WTC11 (cell line): ENCODE measurements at regions not wholly inside any gene's neighbourhood (a gene's known extent, or its start where the extent isn't known, plus 50 kb on each side); places are given as distances from the start of the nearest gene placed in this dataset.

Experiments
- ATAC-seq: fragments of 200-7000 bp; cut with Tn5 transposase; 2 replicates; pipeline ENCODE4 v1.10.0; 2021; ENCODE audit warnings: mild to moderate bottlenecking, moderate library complexity
- CTCF ChIA-PET: fragments of 300-600 bp; sonication (Branson Sonifier 250); formaldehyde crosslinking; loops from one replicate; lab custom pipeline; 2021; ENCODE audit warnings: antibody characterized with exemption; lab: Charles Lee
- POLR2A ChIA-PET: fragments of 350-600 bp; sonication (Branson Sonifier 250); formaldehyde crosslinking; loops from one replicate; lab custom pipeline; 2021; ENCODE audit warnings: antibody characterized with exemption; lab: Charles Lee
- DNase-seq: peaks from one replicate; pipeline ENCODE4 v3.0.0; 2021; ENCODE audit warnings: low spot score
- H3K27ac Mint-ChIP-seq: 2 replicates; pipeline ENCODE4 v1.8.0; 2021; ENCODE audit warnings: mixed read lengths
- H3K27me3 Mint-ChIP-seq: 2 replicates; pipeline ENCODE4 v1.8.0; 2021; ENCODE audit warnings: low read depth, mild to moderate bottlenecking, moderate library complexity, mixed read lengths
- H3K36me3 Mint-ChIP-seq: 2 replicates; pipeline ENCODE4 v1.8.0; 2021; ENCODE audit warnings: mixed read lengths
- H3K4me1 Mint-ChIP-seq: 2 replicates; pipeline ENCODE4 v1.8.0; 2022; ENCODE audit warnings: mixed read lengths
- H3K4me3 Mint-ChIP-seq: 2 replicates; pipeline ENCODE4 v1.8.0; 2021; ENCODE audit warnings: mild to moderate bottlenecking, moderate library complexity, mixed read lengths
- H3K9me3 Mint-ChIP-seq: 2 replicates; pipeline ENCODE4 v1.8.0; 2021; ENCODE audit warnings: mixed read lengths
- CBFB ChIP-seq: sonication (generic); formaldehyde crosslinking; IDR thresholded peaks from 2 replicates; pipeline ENCODE4 v1.8.1; 2022; ENCODE audit warnings: mild to moderate bottlenecking, low read depth, missing genetic modification reagents
- FOXJ3 ChIP-seq: sonication (generic); formaldehyde crosslinking; IDR thresholded peaks from 2 replicates; pipeline ENCODE4 v1.9.0; 2021; ENCODE audit warnings: missing genetic modification reagents, mild to moderate bottlenecking, borderline replicate concordance
- GRHL2 ChIP-seq: fragments of 250-450 bp; sonication (Bioruptor Pico); IDR thresholded peaks from 2 replicates; pipeline ENCODE4 v1.8.0; 2022; ENCODE audit warnings: mild to moderate bottlenecking, moderate library complexity; ENCODE audit not compliant: insufficient replicate concordance, severe bottlenecking
- NFE2L1 ChIP-seq: sonication (generic); formaldehyde crosslinking; IDR thresholded peaks from 2 replicates; pipeline ENCODE4 v1.8.1; 2023; ENCODE audit warnings: missing genetic modification reagents
- NR2C2 ChIP-seq: sonication (generic); formaldehyde crosslinking; IDR thresholded peaks from 2 replicates; pipeline ENCODE4 v1.8.0; 2022; ENCODE audit warnings: mild to moderate bottlenecking, missing genetic modification reagents
- RELA ChIP-seq: sonication (generic); formaldehyde crosslinking; IDR thresholded peaks from 2 replicates; pipeline ENCODE4 v1.8.1; 2022; ENCODE audit warnings: missing genetic modification reagents, mild to moderate bottlenecking, borderline replicate concordance
- SP1 ChIP-seq: sonication (generic); formaldehyde crosslinking; conservative IDR thresholded peaks from 2 replicates; pipeline ENCODE4 v1.8.1; 2022; ENCODE audit warnings: missing genetic modification reagents
- TP53 ChIP-seq: sonication (generic); formaldehyde crosslinking; IDR thresholded peaks from 2 replicates; pipeline ENCODE4 v1.8.1; 2023; ENCODE audit warnings: mild to moderate bottlenecking, missing genetic modification reagents
- ZBTB21 ChIP-seq: sonication (generic); formaldehyde crosslinking; IDR thresholded peaks from 2 replicates; pipeline ENCODE4 v1.8.1; 2023; ENCODE audit warnings: mild to moderate bottlenecking, missing genetic modification reagents, borderline replicate concordance
- ZNF138 ChIP-seq: sonication (generic); formaldehyde crosslinking; conservative IDR thresholded peaks from 2 replicates; pipeline ENCODE4 v1.8.1; 2022; ENCODE audit warnings: mild to moderate bottlenecking, moderate library complexity, missing genetic modification reagents
- ZNF219 ChIP-seq: sonication (generic); formaldehyde crosslinking; IDR thresholded peaks from 2 replicates; pipeline ENCODE4 v1.8.0; 2023; ENCODE audit warnings: missing genetic modification reagents, mild to moderate bottlenecking, borderline replicate concordance
- ZNF396 ChIP-seq: fragments of 250-450 bp; sonication (Bioruptor Pico); IDR thresholded peaks from 2 replicates; pipeline ENCODE4 v1.8.0; 2021; ENCODE audit warnings: mild to moderate bottlenecking, moderate library complexity, borderline replicate concordance
- TF ChIP-seq, protein P1 (sequence below): sonication (generic); formaldehyde crosslinking; IDR thresholded peaks from 2 replicates; pipeline ENCODE4 v1.8.0; 2022; ENCODE audit warnings: mild to moderate bottlenecking, missing genetic modification reagents
- TF ChIP-seq, protein P2 (sequence below): sonication (generic); formaldehyde crosslinking; IDR thresholded peaks from 2 replicates; pipeline ENCODE4 v1.8.0; 2022; ENCODE audit warnings: mild to moderate bottlenecking, missing genetic modification reagents
- TF ChIP-seq, protein P3 (sequence below): fragments of 250-450 bp; sonication (Bioruptor Pico); IDR thresholded peaks from 2 replicates; pipeline ENCODE4 v1.9.0; 2021; ENCODE audit warnings: moderate library complexity, mild to moderate bottlenecking, inconsistent platforms, borderline replicate concordance
- TF ChIP-seq, protein P4 (sequence below): fragments of 200-600 bp; IDR thresholded peaks from 2 replicates; pipeline ENCODE4 v1.8.0; 2022; ENCODE audit warnings: antibody characterized with exemption
- TF ChIP-seq, protein P5 (sequence below): sonication (generic); formaldehyde crosslinking; IDR thresholded peaks from 2 replicates; pipeline ENCODE4 v1.8.1; 2023; ENCODE audit warnings: mild to moderate bottlenecking, missing genetic modification reagents, moderate library complexity
- TF ChIP-seq, protein P6 (sequence below): sonication (generic); formaldehyde crosslinking; IDR thresholded peaks from 2 replicates; pipeline ENCODE4 v1.8.0; 2022; ENCODE audit warnings: missing genetic modification reagents
- TF ChIP-seq, protein P7 (sequence below): sonication (generic); formaldehyde crosslinking; IDR thresholded peaks from 2 replicates; pipeline ENCODE4 v1.8.0; 2023; ENCODE audit warnings: missing genetic modification reagents

DNA sequence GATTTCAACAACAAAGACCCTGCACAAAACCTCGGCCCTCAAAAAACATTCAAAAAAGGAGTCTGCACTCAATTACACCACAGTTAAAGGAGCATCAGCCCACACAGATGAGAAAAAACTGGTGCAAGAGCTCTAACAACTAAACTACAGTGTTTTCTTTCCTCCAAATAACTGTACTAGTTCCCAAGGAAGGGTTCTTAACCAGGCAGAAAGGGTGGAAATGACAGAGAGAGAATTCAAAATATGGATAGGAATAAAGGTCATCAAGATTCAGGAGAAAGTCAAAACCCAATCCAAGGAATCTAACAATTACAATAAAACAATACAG is 176.4 kb upstream of the TRPC4 start:
- DNase-seq: no peak
- Mint-ChIP-seq H3K27ac (no peak overlapping the region), H3K4me1 (peaks cover 6% of the 10 kb centered on the region), H3K36me3 (peaks cover 24% of the 10 kb centered on the region), H3K27me3 (no peaks in the 10 kb centered on the region; the same call in 1 of the 2 replicates), H3K4me3 (no peak overlapping the region), H3K9me3 (peaks cover 34% of the 10 kb centered on the region)
- ATAC-seq: no peak
- CTCF ChIA-PET: interaction anchor here (0.8 to 2.9 kb wide), 4 partner anchors 176 to 472 kb away, joined by 3 to 26 read pairs (median 6); partner anchors contain the start of gene TRPC4
- TF ChIP-seq, protein P1, sequence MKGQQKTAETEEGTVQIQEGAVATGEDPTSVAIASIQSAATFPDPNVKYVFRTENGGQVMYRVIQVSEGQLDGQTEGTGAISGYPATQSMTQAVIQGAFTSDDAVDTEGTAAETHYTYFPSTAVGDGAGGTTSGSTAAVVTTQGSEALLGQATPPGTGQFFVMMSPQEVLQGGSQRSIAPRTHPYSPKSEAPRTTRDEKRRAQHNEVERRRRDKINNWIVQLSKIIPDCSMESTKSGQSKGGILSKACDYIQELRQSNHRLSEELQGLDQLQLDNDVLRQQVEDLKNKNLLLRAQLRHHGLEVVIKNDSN (CRISPR knock-in tag): 0 out of 2 replicates have a peak, but pooled peaks have one; percentile 6
- TF ChIP-seq, protein P2, sequence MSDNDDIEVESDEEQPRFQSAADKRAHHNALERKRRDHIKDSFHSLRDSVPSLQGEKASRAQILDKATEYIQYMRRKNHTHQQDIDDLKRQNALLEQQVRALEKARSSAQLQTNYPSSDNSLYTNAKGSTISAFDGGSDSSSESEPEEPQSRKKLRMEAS: 0 out of 2 replicates have a peak, but pooled peaks have one; percentile 12
- TF ChIP-seq FOXJ3 (CRISPR knock-in tag): no peak
- POLR2A ChIA-PET: interaction anchor here (1.5 kb wide), 1 partner anchor 176 kb away, joined by 3 read pairs; no protein-coding TSS in a partner anchor

DNA sequence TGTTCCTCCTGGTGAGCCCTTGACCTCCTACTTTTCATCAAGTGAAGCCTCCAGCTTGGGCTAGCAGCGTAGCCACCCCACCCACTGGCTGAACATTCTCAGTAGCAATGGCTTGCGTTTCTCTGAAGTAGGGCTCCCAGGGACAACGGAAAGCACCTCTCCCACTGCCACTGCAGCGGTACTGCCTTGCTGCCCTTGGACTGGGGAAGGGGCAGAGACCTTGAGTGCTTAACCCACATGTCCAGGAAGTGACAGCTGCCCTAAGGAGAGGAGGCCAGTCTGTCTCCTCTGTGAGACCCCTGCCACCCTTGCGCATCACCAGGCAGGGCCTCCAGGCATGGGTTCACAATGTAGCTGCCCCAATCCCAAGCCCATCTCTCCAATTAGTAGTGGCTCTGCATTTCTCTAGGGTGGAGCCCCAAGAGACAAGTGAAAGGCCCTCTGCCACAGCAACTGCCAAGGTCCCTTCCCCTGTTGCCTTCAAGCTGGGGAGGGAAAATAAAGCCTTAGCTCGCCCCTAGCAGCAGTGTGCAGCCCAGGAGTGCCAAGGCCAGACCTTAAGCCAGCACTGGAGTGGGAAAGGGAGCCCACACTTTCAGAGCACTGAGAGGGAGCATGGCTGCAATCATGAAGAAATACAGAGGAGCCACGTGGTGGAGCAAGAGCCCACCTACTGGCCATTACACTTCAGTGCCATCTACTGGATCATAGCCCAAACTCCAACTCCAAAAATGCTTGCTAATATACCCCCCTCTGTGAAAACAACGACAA is 175.9 kb upstream of the TRPC4 start:
- CTCF ChIA-PET: interaction anchor here (0.8 to 2.9 kb wide), 3 partner anchors 175 to 473 kb away, joined by 3 to 26 read pairs (median 7); partner anchors contain the start of gene TRPC4
- Mint-ChIP-seq H3K4me1 (peaks cover 6% of the 10 kb centered on the region), H3K9me3 (peaks cover 28% of the 10 kb centered on the region), H3K27ac (no peak overlapping the region), H3K4me3 (no peak overlapping the region), H3K36me3 (peaks cover 24% of the 10 kb centered on the region), H3K27me3 (no peaks in the 10 kb centered on the region; the same call in 1 of the 2 replicates)
- POLR2A ChIA-PET: interaction anchor here (1.5 kb wide), 1 partner anchor 175 kb away, joined by 3 read pairs; no protein-coding TSS in a partner anchor
- peak; percentile 92 for ATAC-seq
- DNase-seq: no peak
- TF ChIP-seq TP53 (CRISPR knock-in tag) (no peak), ZBTB21 (CRISPR knock-in tag) (0 out of 2 replicates have a peak, but pooled peaks have one; percentile 46), RELA (CRISPR knock-in tag) (no peak), ZNF396 (CRISPR knock-in tag) (no peak), GRHL2 (no peak), CBFB (CRISPR knock-in tag) (0 out of 2 replicates have a peak, but pooled peaks have one; percentile 51), ZNF138 (no peak), NR2C2 (CRISPR knock-in tag) (no peak), ZNF219 (no peak), SP1 (no peak), NFE2L1 (CRISPR knock-in tag) (no peak)
- TF ChIP-seq, protein P3, sequence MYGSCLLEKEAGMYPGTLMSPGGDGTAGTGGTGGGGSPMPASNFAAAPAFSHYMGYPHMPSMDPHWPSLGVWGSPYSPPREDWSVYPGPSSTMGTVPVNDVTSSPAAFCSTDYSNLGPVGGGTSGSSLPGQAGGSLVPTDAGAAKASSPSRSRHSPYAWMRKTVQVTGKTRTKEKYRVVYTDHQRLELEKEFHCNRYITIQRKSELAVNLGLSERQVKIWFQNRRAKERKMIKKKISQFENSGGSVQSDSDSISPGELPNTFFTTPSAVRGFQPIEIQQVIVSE (CRISPR knock-in tag): no peak
- TF ChIP-seq, protein P4, sequence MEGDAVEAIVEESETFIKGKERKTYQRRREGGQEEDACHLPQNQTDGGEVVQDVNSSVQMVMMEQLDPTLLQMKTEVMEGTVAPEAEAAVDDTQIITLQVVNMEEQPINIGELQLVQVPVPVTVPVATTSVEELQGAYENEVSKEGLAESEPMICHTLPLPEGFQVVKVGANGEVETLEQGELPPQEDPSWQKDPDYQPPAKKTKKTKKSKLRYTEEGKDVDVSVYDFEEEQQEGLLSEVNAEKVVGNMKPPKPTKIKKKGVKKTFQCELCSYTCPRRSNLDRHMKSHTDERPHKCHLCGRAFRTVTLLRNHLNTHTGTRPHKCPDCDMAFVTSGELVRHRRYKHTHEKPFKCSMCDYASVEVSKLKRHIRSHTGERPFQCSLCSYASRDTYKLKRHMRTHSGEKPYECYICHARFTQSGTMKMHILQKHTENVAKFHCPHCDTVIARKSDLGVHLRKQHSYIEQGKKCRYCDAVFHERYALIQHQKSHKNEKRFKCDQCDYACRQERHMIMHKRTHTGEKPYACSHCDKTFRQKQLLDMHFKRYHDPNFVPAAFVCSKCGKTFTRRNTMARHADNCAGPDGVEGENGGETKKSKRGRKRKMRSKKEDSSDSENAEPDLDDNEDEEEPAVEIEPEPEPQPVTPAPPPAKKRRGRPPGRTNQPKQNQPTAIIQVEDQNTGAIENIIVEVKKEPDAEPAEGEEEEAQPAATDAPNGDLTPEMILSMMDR: peak; percentile 58
- TF ChIP-seq, protein P5, sequence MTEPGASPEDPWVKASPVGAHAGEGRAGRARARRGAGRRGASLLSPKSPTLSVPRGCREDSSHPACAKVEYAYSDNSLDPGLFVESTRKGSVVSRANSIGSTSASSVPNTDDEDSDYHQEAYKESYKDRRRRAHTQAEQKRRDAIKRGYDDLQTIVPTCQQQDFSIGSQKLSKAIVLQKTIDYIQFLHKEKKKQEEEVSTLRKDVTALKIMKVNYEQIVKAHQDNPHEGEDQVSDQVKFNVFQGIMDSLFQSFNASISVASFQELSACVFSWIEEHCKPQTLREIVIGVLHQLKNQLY (CRISPR knock-in tag): no peak
- TF ChIP-seq, protein P1 (CRISPR knock-in tag): peak; percentile 60
- TF ChIP-seq, protein P6, sequence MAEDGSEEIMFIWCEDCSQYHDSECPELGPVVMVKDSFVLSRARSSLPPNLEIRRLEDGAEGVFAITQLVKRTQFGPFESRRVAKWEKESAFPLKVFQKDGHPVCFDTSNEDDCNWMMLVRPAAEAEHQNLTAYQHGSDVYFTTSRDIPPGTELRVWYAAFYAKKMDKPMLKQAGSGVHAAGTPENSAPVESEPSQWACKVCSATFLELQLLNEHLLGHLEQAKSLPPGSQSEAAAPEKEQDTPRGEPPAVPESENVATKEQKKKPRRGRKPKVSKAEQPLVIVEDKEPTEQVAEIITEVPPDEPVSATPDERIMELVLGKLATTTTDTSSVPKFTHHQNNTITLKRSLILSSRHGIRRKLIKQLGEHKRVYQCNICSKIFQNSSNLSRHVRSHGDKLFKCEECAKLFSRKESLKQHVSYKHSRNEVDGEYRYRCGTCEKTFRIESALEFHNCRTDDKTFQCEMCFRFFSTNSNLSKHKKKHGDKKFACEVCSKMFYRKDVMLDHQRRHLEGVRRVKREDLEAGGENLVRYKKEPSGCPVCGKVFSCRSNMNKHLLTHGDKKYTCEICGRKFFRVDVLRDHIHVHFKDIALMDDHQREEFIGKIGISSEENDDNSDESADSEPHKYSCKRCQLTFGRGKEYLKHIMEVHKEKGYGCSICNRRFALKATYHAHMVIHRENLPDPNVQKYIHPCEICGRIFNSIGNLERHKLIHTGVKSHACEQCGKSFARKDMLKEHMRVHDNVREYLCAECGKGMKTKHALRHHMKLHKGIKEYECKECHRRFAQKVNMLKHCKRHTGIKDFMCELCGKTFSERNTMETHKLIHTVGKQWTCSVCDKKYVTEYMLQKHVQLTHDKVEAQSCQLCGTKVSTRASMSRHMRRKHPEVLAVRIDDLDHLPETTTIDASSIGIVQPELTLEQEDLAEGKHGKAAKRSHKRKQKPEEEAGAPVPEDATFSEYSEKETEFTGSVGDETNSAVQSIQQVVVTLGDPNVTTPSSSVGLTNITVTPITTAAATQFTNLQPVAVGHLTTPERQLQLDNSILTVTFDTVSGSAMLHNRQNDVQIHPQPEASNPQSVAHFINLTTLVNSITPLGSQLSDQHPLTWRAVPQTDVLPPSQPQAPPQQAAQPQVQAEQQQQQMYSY (CRISPR knock-in tag): no peak
- TF ChIP-seq, protein P7, sequence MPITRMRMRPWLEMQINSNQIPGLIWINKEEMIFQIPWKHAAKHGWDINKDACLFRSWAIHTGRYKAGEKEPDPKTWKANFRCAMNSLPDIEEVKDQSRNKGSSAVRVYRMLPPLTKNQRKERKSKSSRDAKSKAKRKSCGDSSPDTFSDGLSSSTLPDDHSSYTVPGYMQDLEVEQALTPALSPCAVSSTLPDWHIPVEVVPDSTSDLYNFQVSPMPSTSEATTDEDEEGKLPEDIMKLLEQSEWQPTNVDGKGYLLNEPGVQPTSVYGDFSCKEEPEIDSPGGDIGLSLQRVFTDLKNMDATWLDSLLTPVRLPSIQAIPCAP (CRISPR knock-in tag): no peak
